ENCODE measurements at regions not wholly inside any gene's neighbourhood (a gene's known extent, or its start where the extent isn't known, plus 50 kb on each side); places are given as distances from the start of the nearest gene placed in this dataset.

DNA sequence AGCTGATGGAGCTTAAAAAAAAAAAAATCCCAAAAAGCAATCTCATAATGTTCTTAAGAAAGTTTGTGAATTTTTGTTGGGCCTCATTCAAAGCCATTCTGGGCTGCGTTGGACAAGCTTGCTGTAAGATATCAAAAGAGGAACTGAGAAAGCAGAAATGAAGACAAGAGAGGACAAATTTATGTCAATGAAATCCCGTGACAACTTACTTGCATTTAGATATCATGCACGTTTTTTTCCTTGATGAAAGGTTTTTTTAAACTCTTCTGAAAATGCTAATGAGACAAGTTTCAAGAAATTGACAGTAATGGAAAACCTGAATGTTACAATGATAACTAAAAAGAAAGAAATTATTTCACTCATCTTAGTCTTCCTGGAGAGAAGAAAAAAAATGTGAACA lies 662.9 kb downstream of the SQOR start:
- TF ChIP-seq CREB1 (IDR thresholded peaks at IDR 0.05; ENCODE audit: low read depth), result no peak
- TF ChIP-seq RAD21 (IDR thresholded peaks at IDR 0.05; ENCODE audit: low read depth), result no peak
- no peak for TF ChIP-seq EGR1 (IDR thresholded peaks at IDR 0.05)
- TF ChIP-seq, protein P1, sequence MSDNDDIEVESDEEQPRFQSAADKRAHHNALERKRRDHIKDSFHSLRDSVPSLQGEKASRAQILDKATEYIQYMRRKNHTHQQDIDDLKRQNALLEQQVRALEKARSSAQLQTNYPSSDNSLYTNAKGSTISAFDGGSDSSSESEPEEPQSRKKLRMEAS (IDR thresholded peaks at IDR 0.05), result no peak
